GM12878 (cell line): ENCODE measurements at regions not wholly inside any gene's neighbourhood (a gene's known extent, or its start where the extent isn't known, plus 50 kb on each side); places are given as distances from the start of the nearest gene placed in this dataset.

Source experiments
- ATAC-seq: fragments of 200-7000 bp; cut with Tn5 transposase; 3 replicates; pipeline ENCODE4 v1.9.1; 2020; ENCODE audit warnings: mild to moderate bottlenecking, moderate library complexity
- BruUV-seq: library from RNA; stranded (reverse); fragments of 400-500 nt; replicated peaks from 2 replicates; lab custom pipeline; 2021; lab: Mats Ljungman, UMichigan
- CTCF ChIA-PET: fragments of 300-600 bp; sonication (Branson Sonifier 250); formaldehyde crosslinking; extraction: SDS; loops from one replicate; lab custom pipeline; 2021; ENCODE audit warnings: inconsistent platforms; lab: Yijun Ruan, JAX
- POLR2A ChIA-PET: fragments of 350-600 bp; formaldehyde crosslinking; extraction: SDS; loops from one replicate; lab custom pipeline; 2021; ENCODE audit warnings: inconsistent platforms; lab: Charles Lee
- RAD21 ChIA-PET: fragments of 300-600 bp; sonication (Branson Sonifier 250); formaldehyde crosslinking; loops from one replicate; lab custom pipeline; 2023; ENCODE audit warnings: antibody characterized with exemption; ENCODE audit not compliant: unreplicated experiment; lab: Charles Lee
- SMC1A ChIA-PET: fragments of 300-600 bp; sonication (Branson Sonifier 250); formaldehyde crosslinking; loops from one replicate; lab custom pipeline; 2023; ENCODE audit not compliant: unreplicated experiment, uncharacterized antibody; lab: Charles Lee
- DNase-seq: peaks from one replicate; pipeline ENCODE4 v3.0.0-alpha.2; 2011; ENCODE audit warnings: low read depth, low spot score
- FAIRE-seq: peaks from 3 replicates; lab custom pipeline; 2011; peaks lifted over from hg19 to GRCh38; lab: Jason Lieb, UNC
- H2AFZ ChIP-seq: 2 replicates; pipeline ENCODE4 v1.6.0; 2011; ENCODE audit warnings: low read depth, low read length, control low read depth; ENCODE audit not compliant: control insufficient read depth
- H3K27ac ChIP-seq: 2 replicates; pipeline ENCODE4 v1.5.1; 2011; ENCODE audit warnings: control low read depth; ENCODE audit not compliant: control insufficient read depth, insufficient read depth
- H3K27me3 ChIP-seq, 2 experiments: replicated peaks in 1 of 2; 2 replicates each; pipeline versions ENCODE4 v1.6.0 to v1.6.1; 2011; ENCODE audit warnings: low read length in 1 of 2; ENCODE audit not compliant: control insufficient read depth in 2 of 2, insufficient read depth in 2 of 2
- H3K36me3 ChIP-seq, 2 experiments: 2 replicates each; pipeline ENCODE4 v1.5.1; 2011; ENCODE audit warnings: low read length in 1 of 2; ENCODE audit not compliant: control insufficient read depth in 2 of 2, insufficient read depth in 2 of 2
- H3K4me1 ChIP-seq: 2 replicates; pipeline ENCODE4 v1.6.1; 2011; ENCODE audit warnings: mild to moderate bottlenecking, low read length, moderate library complexity, mixed read lengths; ENCODE audit not compliant: control insufficient read depth, insufficient read depth
- H3K4me2 ChIP-seq: 2 replicates; pipeline ENCODE4 v1.6.0; 2011; ENCODE audit warnings: control low read depth; ENCODE audit not compliant: control insufficient read depth, insufficient read depth
- H3K4me3 ChIP-seq: fragments of 200-600 bp; sonication (generic); 2 replicates; pipeline ENCODE4 v1.5.1; 2016
- H3K79me2 ChIP-seq: 2 replicates; pipeline ENCODE4 v1.6.0; 2011; ENCODE audit warnings: low read length; ENCODE audit not compliant: control insufficient read depth, insufficient read depth
- H3K9ac ChIP-seq: 2 replicates; pipeline ENCODE4 v1.8.0; 2011; ENCODE audit warnings: low read length, control low read depth, mixed read lengths; ENCODE audit not compliant: control insufficient read depth, insufficient read depth
- H3K9me3 ChIP-seq: replicated peaks from 3 replicates; pipeline ENCODE4 v1.5.1; 2011; ENCODE audit warnings: mild to moderate bottlenecking, low read length; ENCODE audit not compliant: control insufficient read depth, insufficient read depth
- H4K20me1 ChIP-seq: 2 replicates; pipeline ENCODE4 v1.6.0; 2011; ENCODE audit not compliant: control insufficient read depth, insufficient read depth
- CUX1 ChIP-seq: IDR thresholded peaks from 2 replicates; pipeline ENCODE4 v1.6.1; 2012; ENCODE audit warnings: improper control_type of control experiment, low read depth, low read length; ENCODE audit not compliant: insufficient replicate concordance
- ELK1 ChIP-seq: IDR thresholded peaks from 2 replicates; pipeline ENCODE4 v1.6.1; 2012; ENCODE audit warnings: low read depth, low read length, improper control_type of control experiment
- HDAC6 ChIP-seq: fragments of 200-600 bp; sonication (generic); IDR thresholded peaks from one replicate; pipeline ENCODE4 v1.8.0; 2017; ENCODE audit warnings: antibody characterized with exemption; ENCODE audit not compliant: unreplicated experiment
- HSF1 ChIP-seq: fragments of 150-350 bp; IDR thresholded peaks from 2 replicates; pipeline ENCODE4 v1.6.1; 2014; ENCODE audit warnings: mild to moderate bottlenecking, low read depth, low read length
- IRF4 ChIP-seq: IDR thresholded peaks from 2 replicates; pipeline ENCODE4 v1.6.1; 2011; ENCODE audit warnings: low read depth, low read length
- KDM1A ChIP-seq: fragments of 200-600 bp; sonication (generic); IDR thresholded peaks from 2 replicates; pipeline ENCODE4 v1.6.1; 2016; ENCODE audit warnings: borderline replicate concordance
- POU2F2 ChIP-seq: IDR thresholded peaks from 3 replicates; pipeline ENCODE4 v1.6.1; 2011; ENCODE audit warnings: low read depth, mild to moderate bottlenecking, low read length, borderline replicate concordance
- SUZ12 ChIP-seq: fragments of 200-600 bp; sonication (generic); IDR thresholded peaks from one replicate; pipeline ENCODE4 v1.6.1; 2018; ENCODE audit warnings: antibody characterized with exemption, mild to moderate bottlenecking; ENCODE audit not compliant: unreplicated experiment
- TARDBP ChIP-seq: IDR thresholded peaks from 2 replicates; pipeline ENCODE4 v1.6.1; 2016; ENCODE audit warnings: borderline replicate concordance
- TCF3 ChIP-seq: IDR thresholded peaks from 2 replicates; pipeline ENCODE4 v1.6.1; 2012; ENCODE audit warnings: low read depth, mild to moderate bottlenecking, low read length, borderline replicate concordance; ENCODE audit not compliant: insufficient read depth
- WRNIP1 ChIP-seq: IDR thresholded peaks from 2 replicates; pipeline ENCODE4 v1.6.1; 2011; ENCODE audit warnings: low read depth, low read length, improper control_type of control experiment, borderline replicate concordance
- ZSCAN29 ChIP-seq: fragments of 450-650 bp; IDR thresholded peaks from 2 replicates; pipeline ENCODE4 v1.6.1; 2017; ENCODE audit warnings: mild to moderate bottlenecking, moderate library complexity
- WGBS: methylation state at CpG from one replicate; pipeline ENCODE4 v1.1.6; 2016; ENCODE audit warnings: low lambda C conversion rate; ENCODE audit not compliant: insufficient replicate concordance, insufficient coverage; ENCODE audit errors: missing lambda C conversion rate; 5-methylcytosine and 5-hydroxymethylcytosine counted together
- in situ Hi-C: fragments of 300-500 bp; cut with MboI; formaldehyde crosslinking; loops from 9 replicates; pipeline ENCODE4 v1.14.3; 2018; ENCODE audit warnings: mixed read lengths
- intact Hi-C: fragments of 100-400 bp; cut with micrococcal nuclease; formaldehyde crosslinking; loops from one replicate; pipeline ENCODE4 v1.14.2; 2022; ENCODE audit not compliant: unreplicated experiment

DNA sequence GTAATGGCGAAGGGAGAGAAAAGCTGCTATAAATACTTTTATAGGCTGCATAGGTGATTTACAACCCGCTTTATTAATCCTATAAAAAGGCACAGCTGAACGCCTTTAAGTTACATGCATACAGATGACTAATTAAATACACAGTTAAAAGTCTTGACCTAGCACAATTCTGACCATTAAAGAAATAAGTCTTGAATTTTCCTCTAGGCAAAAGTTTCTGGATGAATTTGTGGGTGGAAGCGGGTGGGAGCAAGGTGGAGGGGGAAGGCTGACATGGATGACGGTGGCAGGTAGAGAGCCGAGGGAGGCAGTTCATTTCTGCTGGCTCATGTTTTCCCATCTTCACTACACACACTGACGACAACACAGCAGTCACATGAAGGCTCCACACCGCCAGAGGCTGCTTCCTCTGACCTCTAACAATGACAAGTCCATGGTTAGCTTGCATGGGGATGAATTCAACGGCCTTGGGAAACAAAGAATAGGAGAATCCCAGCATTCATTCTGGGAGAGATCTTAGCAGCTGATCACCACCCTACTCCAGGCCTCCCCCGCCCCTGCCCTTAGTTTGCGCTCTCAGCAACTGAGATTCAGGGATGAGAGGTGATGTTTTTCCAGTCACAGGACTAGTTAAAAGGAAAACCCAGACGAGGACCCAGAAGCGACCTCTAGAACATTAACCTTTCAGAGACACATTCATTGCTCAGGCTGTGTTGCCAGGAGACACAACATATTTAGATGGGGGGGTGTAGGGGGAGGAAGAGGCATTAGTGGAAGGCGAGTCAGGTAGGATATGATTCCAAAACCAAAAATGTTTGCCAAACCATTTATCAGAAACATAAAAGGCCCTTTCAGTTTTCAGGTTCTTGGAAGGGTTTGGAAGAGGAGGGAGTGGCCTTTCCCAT is 329.3 kb downstream of the PIK3R1 start:
- H3K9me3 ChIP-seq: no peaks in the 10 kb centered on the region
- no peak for DNase-seq
- H3K79me2 ChIP-seq: no peaks in the 10 kb centered on the region
- no peaks in the 10 kb centered on the region for H4K20me1 ChIP-seq
- SMC1A ChIA-PET: interaction anchor here (0.7 to 1.4 kb wide), 5 partner anchors 9 to 258 kb away, joined by 3 to 4 read pairs (median 3); no protein-coding TSS in a partner anchor
- H3K27ac ChIP-seq: no peak overlapping the region
- no peak for FAIRE-seq
- intact Hi-C loops: no loop called here
- ATAC-seq: no peak
- no peak overlapping the region for H3K9ac ChIP-seq
- TF ChIP-seq HDAC6 (no peak), IRF4 (no peak), KDM1A (no peak), ZSCAN29 (no peak), CUX1 (no peak), ELK1 (no peak), SUZ12 (no peak), HSF1 (no peak), WRNIP1 (no peak), TCF3 (no peak), POU2F2 (no peak), TARDBP (no peak)
- TF ChIP-seq, all 136 proteins: peak for 0
- 43% methylated on average over 14 of the region's 14 CpGs for WGBS
- Histone ChIP-seq H3K4me2 (no peak overlapping the region), H3K27me3 (no peaks in the 10 kb centered on the region; a peak in 3 of 4 replicates), H3K4me3 (no peak overlapping the region), H3K4me1 (0 out of 2 replicates have a peak, but pooled peaks cover 3% of the 10 kb centered on the region), H2AFZ (no peak overlapping the region), H3K36me3 (no peaks in the 10 kb centered on the region)
- ChIA-PET CTCF (no interaction called here), POLR2A (no interaction called here), RAD21 (no interaction called here)
- in situ Hi-C loops: no loop called here
- no TSS peak for BruUV-seq
